IPS DF 4.7 (cell line): ENCODE measurements at regions not wholly inside any gene's neighbourhood (a gene's known extent, or its start where the extent isn't known, plus 50 kb on each side); places are given as distances from the start of the nearest gene placed in this dataset.

ENCODE experiments used
- DNase-seq: peaks from one replicate; pipeline ENCODE4 v3.0.0-alpha.2; 2013; ENCODE audit warnings: low spot score; ENCODE audit errors: extremely low read depth

DNA sequence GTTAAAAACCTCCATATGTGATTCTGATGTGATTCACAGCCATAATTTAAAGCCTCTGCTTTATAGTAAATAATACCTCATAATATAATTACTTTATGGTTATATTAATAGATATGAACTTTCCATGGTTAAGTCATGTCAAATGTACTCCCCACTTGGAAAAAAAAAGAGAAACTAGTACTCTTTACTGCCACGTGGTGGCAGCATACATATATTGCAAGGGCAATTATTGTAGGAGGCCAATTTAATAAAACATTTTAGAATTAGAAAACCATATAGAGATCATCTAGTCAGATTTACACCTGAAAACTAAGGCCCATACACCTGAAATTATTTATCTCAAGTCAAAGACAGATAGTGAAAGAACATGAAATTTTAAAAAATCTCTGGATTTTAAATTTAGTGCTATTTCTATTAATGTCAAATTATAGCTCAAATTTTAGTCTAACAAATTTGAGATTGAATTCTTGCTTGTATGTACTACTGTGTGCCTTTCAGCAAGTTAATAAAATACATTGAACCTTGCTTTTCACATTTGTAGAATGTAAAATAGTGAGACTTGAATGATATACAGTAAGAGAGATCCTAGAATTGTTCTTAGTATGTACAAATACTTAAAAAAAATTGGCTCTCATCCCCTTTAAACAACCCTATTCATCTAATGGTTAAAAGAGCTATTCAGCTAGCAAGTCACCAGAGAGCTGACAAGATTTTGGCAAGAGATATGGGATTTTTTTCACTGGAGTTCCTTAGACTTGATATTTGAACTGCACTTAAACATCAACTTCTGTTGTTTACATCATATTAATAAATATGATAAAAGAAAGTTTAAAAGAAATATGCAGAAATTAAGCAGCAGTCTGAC, 603.8 kb downstream of the TLE4 start:
- no peak for DNase-seq

DNA sequence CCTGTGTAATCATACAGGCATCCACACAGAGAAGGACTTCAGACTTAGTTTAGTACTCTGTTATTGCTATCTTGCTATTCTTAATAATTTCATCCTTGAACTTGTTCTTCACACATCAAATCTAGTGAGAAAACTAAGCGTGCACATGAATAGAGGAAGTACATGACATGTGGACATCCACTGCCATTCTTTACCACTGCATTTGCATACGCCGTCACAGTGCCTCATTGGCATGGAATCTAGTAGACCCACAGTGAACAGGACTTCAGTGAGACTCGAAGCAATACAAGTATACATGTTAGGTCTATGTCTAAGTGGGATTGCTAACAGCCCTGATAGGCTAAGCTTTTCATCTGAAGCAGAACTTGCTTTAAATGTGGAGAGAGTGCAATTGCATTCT, 592.1 kb downstream of the TLE4 start:
- no peak for DNase-seq

DNA sequence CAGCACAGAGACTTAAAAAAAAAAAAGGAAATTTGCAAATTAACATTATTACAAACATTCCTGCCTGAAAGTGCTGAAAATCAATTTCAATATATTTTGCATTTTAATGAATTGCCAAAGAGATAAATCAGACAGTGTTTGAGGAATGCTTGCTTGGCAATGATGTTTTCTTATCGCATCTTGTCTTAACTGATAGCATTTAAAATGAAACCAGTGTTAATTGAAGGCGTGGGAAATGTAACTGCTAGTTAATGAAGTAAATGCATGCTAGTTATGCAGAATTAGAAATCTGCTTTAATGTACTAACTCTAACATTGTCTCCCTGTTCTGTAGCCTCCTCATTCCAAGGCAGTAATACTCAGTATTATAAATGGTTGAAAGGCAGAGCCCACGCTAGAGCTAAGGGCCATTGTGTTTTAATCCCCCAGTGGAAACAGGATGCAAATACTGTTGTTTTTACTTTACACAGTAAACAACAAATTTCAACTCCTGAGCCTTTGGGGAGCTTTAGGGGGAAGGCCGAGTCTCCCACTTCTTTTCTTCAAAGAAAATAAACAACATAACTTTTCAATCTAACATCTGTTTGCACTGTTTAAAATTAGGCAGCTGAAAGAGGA, 586.9 kb downstream of the TLE4 start:
- no peak for DNase-seq

DNA sequence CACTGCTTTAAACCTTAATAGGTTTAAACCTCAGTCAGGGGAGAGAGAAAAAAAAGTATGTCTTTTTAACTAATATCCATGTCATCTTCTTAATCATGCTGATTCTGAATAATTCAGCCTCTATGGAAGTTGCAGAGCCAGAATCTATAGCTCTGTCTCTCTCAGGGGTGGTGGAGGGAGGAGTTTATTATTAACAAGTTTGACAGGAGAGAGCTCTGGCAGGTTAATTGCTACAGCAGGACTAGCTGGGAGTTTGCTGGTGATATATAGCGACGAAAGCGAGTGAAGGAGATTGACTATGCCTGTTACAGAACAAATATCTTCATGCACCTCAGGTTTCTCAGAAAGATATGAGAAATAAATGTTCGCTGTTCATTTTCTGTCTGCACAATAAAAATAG, 586.4 kb downstream of the TLE4 start:
- no peak for DNase-seq

DNA sequence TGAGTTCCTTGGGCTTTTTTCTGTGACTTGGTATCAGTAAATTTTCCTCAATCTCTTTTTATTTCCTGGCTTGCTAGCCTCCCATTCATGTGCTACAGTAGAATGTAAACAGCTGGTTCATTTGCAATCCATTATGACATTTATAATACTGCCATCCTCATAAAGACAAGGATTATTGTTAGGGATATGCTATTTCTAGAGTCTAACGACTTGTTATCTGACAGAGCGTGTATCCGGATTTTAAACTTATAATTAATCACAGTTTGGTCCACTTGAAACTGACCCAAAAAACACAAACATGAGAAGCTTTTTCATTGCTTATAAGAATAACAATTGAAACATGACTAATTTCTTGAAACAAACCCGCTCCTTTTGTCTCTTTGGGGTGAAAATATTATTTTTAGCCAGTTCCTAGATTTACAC, 585.8 kb downstream of the TLE4 start:
- DNase-seq: no peak

DNA sequence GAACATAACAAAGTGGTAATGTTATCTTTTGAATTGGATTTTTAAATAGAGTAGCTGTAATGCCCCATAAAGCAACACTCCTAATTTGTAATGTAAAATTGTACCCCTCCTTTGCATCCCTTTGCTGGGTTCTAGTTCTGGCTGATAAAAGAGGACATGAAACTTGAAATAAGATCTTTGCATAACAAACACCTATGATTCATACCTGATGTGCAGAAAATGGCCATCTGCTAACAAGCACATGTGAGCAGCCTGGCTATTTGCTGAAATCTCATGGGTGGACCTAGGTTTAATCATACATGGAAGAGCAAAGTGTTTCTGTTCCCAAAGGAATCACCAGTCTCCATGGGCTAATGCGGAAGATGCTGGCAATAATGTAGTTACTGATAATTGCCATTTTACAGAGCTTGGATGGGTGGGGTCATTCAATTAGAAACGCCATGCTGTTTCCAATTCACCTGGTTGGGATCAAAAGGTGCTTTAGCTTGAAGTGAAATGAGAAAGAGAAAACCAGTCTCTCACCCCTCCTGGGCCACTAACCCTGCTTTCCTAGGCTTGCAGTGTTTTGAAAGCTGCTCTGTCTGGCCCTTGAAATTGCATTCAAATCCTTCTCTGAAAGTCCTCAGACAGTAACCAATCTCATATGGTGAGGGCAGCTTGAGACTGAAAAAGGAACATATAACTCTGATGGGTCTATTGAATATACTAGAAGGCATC, 585.1 kb downstream of the TLE4 start:
- no peak for DNase-seq

DNA sequence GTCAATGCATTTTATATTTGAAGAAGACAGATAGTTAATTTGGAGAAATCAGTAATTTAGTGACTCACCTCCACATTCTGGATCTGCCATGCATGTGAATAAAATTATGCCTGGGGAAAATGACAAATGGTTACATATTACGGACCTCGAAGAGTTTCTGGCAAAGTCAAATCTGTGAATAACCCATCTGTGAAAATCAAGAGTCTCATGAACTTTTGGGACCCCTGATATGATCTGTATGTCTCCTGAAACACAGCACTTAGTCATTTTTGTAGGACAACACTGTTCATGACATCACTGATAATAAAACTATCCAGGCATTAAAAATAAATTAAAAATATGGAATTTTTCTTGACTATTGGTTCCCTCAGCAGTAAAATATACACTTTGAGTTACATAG, 584.5 kb downstream of the TLE4 start:
- no peak for DNase-seq

DNA sequence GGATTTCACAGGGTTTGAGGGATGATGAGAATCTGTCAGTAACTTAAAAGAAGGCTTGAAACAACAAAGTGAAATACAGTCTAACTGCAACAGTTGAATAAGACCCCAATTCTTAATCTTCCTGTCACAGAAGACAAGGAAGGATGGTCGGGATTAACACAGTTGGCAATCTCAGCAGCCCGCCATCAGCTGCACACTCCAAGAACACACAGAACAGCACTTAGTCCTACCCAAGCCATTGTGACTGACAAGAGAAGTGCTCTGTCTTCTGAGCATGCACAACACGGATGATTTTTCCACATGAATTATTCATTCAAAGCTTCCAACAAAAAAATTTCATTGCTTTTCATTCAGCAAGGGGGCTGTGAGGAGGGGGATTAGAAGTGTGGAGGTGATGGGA, 576.1 kb downstream of the TLE4 start:
- DNase-seq: no peak

DNA sequence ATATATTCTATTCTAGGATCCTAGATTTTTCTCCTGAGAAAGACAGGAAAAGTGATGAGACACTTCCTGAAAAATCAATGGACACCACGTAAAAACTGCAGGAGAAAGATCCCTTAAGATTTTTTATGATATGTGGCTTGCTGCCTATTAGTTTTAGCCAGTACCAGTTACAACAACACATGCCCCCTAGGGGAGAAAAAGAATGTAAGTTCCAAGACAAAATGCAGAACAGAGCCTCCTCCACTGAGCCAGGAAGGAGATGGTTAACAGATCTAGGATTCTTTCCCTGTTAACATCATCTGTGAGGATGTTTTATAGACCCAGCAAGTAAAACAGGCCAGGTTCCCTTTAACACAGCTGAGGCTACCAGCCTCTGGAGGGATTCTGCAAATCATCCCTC, 574.7 kb downstream of the TLE4 start:
- no peak for DNase-seq

DNA sequence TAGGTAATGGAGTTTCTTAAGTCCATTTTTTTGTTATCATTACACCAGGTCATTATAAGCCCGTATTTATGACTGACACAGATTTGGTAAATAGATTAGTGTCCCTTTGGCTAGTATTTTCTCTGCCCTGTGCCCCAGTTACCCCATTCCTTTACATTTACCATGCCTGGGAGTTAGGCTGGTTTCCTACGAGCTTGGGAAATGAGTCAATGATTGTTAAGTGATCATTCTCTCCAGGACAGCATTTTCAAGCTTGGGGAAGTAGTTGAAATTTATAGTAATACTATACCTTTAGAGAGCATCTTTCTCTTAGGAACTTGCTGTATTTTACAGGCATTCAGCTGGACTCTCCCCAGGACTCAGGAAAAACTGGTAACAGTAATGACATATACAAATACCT, 573.1 kb downstream of the TLE4 start:
- no peak for DNase-seq

DNA sequence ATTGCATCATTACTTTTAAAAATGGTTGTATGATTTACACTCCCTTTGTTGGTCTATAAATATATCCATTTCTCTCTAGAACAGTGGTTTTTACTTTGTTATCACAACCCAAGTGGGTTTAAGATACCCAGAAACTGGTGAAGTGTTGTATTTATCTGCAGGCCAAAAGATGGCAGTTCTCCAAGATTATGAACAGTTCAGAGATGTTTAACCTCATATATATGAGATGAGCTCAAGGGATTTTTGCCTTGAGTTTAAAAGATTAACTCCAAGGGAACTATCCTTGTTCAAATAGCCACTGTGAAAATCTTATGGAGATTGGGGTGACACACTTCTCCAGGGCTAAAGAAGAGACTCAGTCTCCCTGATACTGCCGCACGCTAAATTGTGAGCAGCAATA, 572.6 kb downstream of the TLE4 start:
- no peak for DNase-seq

DNA sequence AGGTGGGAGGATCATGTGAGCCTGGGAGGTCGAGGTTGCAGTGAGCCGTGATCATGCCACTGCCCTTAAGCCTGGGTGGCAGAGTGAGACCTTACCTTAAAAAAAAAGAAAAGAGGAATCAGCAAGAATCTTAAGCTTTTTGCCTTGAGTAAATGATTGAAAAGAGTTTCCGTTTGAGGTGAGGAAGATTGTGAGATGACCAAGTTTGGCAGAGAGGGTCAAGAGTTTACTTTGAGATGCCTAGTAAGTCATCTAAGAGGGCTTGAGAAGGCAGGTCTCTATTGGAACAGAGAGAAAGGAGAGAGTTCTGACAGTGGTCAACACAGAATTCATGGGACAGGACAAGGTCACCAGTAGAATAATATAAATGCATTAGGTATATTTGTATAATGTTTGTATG, 572.1 kb downstream of the TLE4 start:
- DNase-seq: no peak

DNA sequence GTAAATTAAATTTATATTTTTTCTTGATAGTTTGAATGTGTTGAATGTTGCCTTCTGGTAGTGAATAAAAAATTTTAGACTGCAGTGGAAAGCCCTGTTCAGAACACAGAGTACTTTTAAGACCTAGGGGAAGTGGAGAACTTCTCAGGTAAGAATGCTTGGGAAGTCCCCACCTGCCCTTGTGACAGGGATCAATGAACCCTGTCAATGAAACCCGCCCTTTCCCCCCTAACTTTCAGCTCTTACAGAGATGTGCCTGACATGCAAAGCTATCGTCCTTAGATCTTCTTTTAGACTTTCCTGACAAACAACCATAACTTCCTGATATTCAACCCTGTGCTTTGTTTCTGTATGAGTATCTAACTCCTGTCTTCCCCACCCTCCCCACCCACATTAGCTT, 562.7 kb downstream of the TLE4 start:
- no peak for DNase-seq

DNA sequence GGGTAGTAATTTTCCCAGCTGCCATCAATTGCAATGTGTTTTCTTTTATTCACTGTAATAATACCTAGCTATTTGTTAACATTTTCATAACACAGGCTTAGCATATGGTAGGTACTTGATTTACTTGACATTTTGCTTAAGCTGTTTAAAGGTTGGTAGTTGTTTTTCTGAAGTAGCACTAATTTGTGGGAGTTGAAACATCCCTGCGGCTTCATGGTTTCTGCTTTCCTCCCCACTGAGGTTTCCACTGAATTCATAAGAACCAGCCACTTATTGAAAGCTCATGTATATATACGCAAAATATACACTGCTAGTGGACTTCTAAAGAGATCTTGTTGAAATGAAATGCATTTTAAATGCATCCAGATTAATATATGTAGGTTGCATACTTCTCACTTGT, 559.9 kb downstream of the TLE4 start:
- DNase-seq: no peak

DNA sequence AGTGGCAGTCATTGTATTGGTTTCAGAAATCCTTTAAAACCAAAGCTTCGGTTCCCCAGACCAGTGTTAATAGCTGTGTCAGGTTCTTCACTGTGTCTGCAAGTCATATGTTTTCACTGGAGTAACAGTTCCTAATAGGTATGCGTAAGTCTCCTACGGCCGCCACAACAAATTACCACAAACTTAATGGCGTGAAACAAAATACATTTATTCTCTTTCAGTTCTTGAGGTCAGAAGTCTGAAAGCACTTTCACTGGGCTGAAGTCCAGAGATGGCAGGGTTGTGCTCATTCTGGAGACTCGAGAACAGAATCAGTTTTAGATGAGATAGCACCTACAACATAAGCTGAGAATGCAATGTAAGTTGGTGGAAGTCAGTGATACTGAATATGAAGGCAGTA, 556.2 kb downstream of the TLE4 start:
- no peak for DNase-seq

DNA sequence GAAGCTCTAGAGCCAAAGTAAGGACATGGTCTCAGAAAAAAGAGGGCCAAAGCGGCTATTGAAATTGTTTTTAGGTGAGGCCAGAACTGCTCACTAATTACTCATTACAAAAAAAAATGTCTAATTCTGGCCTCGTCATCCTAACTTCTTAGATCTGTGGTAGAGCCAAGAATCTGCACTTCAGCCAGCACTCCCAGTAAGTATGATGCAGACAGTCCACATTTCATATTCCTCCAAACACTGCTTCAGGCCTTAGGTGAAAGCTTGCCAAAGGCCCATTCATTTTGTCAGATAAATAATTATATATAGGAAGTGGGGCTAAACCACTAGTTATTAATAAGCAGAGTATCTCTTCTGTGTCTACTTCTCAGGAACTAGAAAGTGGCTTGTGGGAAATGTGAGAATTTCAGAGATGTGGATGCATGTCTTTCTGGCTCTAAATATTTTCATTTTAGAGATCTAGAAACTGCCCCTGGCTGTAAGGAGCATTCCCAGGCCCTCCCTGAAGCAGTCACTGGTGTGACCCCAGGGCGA, 554.0 kb downstream of the TLE4 start:
- no peak for DNase-seq

DNA sequence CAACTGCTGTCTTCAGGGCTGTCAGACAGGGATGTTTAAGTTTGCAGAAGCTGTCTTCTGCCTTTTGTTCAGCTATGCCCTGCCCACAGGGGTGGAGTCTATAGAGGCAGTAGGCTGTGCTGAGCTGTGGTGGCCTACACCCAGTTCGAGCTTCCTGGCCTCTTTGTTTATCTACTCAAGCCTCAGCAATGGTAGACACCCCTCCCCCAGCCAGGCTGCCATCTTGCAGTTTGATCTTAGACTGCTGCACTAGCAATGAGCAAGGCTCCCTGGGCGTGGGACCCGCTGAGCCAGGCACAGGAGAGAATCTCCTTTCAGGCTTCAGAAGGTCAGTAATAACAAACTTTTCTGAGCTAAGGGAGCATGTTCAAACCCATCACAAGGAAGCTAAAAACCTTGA, 545.3 kb downstream of the TLE4 start:
- DNase-seq: no peak

DNA sequence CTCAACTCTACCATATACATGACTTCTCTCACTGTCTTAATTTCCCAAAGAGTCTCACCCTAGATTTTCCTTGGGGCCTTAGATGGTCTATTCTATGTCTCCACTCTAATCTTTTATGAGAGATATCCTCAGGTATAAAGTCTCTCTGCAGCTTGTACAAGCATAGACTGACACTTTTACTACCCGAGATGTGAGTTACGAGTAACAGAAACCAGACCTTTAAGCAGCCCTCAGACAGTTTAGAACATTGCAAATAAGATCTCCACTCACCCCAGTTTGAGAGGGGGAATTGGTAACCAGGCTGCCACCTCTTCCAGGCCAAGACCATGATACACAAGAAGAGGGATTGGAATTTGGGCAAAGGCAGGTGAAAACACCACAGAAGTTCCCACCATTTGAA, 542.5 kb downstream of the TLE4 start:
- no peak for DNase-seq

DNA sequence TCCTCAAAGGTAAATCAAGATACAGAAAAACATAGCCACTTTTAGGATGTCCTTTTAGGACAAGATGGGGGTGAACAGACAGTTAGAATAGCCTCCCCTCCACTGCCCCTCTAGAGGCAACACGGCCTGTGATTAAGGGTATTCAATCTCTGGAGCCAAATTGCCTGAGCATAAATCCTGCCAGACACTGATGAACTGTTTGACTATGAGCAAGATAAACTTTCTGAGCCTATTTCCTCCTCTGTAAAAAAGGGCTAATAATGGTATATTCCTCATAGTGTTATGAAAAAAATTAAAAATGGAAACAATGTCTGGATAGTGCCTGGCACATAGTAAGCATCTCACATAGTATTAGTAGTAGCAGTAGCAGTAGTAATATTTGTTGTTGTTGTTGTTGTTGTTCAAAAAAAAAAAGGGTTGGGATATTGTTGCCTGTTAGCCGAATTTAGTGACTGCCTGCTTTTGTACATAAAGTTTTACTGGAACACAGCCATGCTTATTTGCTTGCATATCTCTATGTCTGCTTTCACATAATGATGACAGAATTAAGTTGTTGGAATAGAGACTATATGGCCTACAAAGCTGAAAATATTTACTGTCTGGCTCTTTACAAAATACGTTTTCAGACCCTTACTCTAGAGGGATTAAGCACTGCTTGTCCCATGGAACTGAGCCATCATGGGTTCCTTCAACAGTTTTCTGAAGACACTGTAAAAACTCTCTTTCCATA, 536.3 kb downstream of the TLE4 start:
- DNase-seq: no peak

DNA sequence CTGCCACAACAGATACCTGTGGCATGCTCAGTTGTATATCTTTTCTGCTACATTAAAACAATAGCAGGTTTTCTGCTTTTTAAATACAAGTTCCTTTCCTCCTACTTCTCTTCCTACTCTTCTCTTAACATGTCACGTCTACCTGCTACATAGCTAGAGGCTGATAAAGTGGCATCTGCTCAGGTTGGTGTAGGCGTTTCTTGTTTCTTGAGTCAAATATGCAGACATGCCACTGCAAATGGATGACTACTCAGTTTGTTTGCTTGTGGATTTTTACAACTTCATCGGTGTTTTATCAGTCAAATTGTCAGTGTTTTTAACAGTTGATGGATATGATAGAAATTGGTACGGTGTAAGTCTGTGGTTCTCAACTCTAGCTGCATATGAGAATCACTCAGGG, 525.7 kb downstream of the TLE4 start:
- DNase-seq: no peak

DNA sequence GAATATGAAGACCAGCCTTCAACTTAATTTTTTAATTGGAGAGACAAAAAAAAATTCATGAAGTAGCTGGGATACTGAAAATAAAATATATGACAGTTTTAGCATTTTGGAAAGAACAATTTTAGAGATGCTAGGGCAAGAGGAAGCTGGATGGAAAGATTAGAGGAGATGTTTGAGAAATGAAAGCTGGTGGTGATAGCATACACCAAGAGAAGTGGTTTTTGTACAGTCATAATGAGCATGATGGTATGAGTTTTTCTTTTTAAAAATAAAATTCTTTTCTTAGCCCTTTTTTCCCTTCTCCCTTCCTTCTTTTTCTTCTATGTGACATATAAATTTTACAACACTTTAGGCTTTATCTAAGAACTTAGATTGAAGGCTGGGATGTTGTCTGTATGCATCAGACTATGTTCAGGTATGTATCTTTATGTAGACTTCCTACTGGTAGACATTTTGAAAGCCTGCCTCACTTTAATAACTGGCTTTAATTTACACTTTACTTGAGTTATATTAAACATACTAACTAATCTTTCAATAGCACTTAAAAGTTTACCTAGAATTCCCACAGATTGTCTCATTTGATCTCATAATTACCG, 522.5 kb downstream of the TLE4 start:
- DNase-seq: no peak
